NOMO-1 treated with DMSO at 0.1 percent for 48 hours (cell line): ENCODE measurements at regions not wholly inside any gene's neighbourhood (a gene's known extent, or its start where the extent isn't known, plus 50 kb on each side); places are given as distances from the start of the nearest gene placed in this dataset.
"Not testable (repeated sequence)": the region's sequence is repeated elsewhere in the genome, so short reads cannot be mapped to it uniquely, and the experiment has no call there.

Source experiments
- DNase-seq: peaks from one replicate; lab custom pipeline; 2025; ENCODE audit not compliant: unreplicated experiment; lab: John Stamatoyannopoulos, UW

GRCh38 chr17:36691606-36692005 lies 90.2 kb downstream of the MRM1 start:
- DNase-seq: no peak

DNA sequence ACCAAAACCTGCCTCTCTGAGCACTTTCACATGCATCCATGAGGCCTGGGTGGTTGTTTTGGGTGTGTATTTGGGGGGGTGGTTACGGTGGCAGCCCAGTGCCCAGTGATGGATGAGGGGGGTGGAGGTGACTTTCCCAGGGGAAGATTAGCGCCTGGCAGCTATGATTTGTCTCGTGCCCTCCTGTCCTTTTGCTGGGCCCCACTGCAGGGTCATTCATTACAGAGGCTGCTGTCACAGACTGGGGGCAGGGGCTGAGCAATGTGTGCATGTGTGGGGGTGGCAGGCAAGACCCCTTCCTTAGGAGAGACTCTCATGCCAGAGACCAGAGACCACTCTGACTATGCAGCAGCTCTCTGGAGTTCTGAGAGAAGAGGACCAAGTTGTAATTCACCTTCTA lies 93.7 kb downstream of the MRM1 start:
- no peak for DNase-seq

GRCh38 chr17:36695710-36696109 lies 94.3 kb downstream of the MRM1 start:
- DNase-seq: not testable (repeated sequence)

GRCh38 chr17:36696805-36697204 lies 95.4 kb downstream of the MRM1 start:
- no peak for DNase-seq

DNA sequence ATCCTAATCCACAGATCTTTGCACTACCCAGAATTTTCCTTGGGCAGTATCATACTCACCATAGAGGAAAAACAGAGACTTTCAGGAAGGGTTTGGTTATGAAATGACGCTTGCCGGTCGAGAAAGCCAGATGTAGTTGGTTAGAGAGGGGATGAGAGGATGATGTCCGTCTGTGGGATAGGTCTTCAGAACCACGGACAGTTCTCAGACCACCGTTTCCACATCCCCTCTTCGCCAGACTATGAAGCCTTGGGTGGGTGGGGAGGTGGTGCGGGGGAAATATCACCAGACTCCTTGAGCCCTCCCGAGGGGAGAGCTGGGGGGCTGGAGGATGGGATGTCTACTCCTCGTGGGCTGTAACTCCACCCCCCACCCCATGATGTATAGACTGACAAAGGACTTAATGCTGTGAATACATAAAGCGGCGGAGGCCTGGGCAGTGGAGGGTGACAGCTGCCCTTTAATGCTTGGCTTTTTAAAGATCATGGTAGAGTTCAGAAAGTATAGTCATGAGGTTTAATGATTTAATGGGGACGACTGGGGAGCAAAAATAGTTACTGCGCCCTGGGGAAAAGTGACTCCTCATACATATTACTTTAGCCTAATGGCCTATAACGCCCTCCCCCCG lies 96.6 kb downstream of the MRM1 start:
- DNase-seq: no peak

- DNase-seq: no peak
Measured at GRCh38 chr17:36701429-36702099, 100.2 kb downstream of the MRM1 start.

GRCh38 chr17:36702636-36703035 lies 101.3 kb downstream of the MRM1 start:
- DNase-seq: no peak

DNA sequence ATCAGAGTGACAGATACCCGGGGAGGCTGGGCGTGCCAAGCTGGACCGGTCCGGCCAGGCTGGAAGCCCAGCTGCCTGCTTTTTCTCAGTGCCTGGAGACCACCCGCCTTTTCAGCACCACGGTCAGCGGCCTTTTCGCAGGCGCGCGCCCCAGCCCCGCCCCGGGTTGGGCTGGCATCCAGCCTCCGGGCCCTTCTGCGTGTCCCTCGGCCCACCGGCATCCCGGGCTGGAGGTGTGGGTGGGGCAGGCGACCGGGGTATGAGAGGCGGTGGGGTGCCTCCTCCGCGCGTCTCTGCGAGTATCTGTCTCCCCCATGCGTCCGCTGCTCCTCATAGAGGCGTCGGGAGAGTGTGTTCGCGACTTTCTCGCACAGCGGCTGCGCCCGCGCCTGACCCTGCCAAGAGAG lies 102.5 kb downstream of the MRM1 start:
- DNase-seq: peak; percentile 26

- DNase-seq: no peak
Measured at GRCh38 chr17:36705283-36705795, 104.0 kb downstream of the MRM1 start.

GRCh38 chr17:36705874-36706731 lies 104.7 kb downstream of the MRM1 start:
- DNase-seq: peak; percentile 39

DNA sequence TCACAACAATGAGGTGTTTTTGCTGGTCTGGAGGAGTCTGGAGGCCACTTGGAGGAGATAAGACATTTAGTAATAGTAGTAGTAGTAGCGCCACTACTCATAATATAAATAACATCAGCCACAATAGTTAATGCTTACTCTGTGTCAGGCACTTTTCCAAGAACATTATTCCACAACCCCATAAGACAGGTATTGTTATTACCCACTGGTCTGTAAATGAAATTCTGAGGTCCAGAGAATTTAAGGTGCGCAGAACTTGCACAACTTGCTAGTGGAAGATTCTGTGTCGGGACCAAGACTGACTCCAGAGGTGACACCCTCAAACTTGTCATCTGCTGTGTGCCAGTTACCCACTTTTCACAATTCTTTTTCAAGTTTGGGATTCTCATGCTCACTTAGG lies 106.5 kb downstream of the MRM1 start:
- DNase-seq: no peak

DNA sequence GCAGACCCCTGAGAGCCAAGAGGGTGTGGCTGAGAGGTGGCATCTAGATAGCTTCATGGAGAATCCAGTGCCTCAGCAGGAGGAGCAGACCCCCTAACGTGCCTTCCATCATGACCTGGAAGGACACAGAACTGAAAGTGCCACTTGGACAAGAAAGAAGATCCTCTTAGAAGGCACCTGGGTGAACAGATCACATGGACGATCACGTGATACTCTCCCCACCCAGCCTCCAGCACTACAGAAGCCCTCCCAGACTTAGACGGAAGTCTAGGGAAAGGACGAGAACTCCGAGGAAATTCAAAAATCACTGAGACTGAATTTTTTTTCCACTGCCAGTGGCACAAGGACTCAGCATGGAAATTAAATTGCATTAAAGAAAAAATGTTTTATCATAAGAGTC lies 113.4 kb downstream of the MRM1 start:
- DNase-seq: no peak

- no peak for DNase-seq
Measured at GRCh38 chr17:36715951-36716350, 114.6 kb downstream of the MRM1 start.

DNA sequence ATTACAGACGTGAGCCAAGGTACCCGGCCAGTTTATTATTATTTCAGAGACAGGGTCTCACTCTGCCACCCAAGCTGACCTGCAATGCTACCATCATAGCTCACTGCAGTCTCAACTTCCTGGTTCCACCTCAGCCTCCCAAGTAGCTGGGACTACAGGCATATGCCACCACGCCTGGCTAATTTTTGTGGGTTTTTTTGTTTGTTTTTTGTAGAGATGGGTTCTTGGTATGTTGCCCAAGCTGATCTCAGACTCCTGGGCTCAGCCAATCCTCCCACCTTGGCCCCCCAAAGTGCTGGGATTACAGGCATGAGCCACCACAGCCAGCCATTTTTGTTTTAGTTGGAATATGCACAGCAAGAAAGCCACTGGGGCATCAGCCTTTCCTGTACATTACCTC lies 115.7 kb downstream of the MRM1 start:
- DNase-seq: no peak

DNA sequence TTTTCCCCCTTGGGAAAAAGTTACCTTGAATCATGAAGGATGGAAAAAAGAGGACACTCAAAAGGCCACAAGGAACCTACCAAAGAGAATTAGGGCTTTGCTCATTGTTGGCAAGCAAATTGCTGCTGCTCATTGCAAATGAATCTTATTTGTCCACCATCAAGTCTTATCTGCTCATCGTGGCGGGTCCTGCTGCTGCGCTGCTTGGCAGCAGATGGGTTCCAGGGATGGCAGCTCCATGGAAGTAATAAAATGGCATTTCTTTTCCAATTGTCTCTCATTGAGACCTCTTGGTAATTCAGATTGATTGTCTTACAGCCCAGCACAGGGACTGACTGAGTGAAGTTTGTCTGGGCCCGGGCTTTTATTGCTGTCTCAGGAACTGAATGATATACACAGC lies 118.7 kb downstream of the MRM1 start:
- DNase-seq: no peak

DNA sequence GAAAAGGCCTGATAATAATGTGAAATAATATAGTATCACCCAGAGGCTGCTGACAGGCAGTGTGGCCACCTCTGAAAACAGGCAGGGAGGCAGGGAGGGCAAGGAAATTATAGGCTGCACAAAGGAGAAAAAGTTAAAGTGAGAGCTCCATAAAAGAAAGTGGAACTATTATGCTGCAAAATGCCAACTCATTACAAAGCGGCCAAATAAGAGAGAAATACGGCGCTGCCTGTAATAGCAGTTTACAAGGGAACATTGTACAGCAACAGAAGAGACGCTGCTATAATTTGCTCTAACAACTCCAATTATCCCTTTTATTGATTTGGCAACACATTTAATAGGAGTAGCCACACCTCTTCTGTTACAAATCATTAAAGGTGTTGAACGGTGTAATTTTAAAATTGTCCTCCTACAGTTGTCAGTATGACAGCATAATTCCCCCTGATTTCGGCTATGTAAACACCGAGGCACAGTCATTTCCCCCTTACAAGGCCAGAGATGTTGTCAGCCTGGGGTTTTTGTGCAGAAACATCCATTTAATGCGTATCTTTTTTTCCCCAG lies 120.3 kb downstream of the MRM1 start:
- peak; percentile 61 for DNase-seq

- peak; percentile 61 for DNase-seq
Measured at GRCh38 chr17:36722121-36722902, 120.9 kb downstream of the MRM1 start.

- no peak for DNase-seq
Measured at GRCh38 chr17:36722903-36723263, 121.5 kb downstream of the MRM1 start.

DNA sequence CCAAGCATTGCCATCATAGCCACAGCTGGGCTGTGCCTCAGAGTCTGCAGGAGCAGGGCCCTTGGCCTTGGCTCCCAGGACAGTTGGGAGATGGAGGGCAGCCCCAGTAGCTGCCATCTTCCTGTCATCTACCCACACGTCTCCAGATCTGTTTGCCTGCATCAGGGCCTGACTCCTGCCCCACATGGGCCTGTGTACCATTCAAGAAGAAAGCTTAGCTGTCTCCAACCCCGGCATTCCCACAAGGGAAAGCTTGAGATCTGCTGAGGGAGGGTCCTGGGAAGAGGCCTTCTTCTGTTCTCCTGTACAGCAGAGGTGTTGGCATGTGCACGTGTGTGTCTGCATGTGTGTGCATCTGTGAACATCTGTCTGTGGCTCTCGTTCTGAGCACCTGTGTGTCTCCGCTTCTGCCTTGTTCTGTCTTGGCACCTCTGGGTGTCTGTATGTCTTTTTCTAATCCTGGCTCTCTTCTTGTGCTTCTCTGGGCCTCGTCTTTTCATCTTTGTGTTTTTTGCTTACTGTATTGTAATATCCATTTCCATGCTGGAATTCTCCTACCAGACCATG lies 122.2 kb downstream of the MRM1 start:
- DNase-seq: no peak

DNA sequence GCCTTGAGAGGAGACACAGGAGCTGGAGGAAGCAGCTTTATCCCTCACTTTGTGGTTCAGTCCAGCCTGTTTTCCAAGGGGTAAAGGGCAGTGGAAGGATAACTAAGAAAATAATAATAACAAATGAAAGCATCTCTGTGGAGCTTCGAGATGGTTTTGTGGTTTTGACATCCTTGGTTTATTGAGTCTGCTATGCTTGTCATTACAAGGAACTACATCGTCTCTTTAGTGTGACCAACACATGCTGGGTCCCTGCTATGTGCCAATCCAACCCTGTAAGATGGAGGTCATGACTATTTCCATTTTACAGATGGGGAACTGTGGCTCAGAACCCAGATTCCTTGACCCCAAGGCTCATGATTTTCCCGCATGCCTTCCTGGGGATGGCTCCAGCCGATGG lies 124.8 kb downstream of the MRM1 start:
- no peak for DNase-seq
